ENCODE measurements at regions not wholly inside any gene's neighbourhood (a gene's known extent, or its start where the extent isn't known, plus 50 kb on each side); places are given as distances from the start of the nearest gene placed in this dataset.

GRCh38 chr13:73340069-73340468 is 281.3 kb downstream of the KLF5 start:
- H3K27me3 ChIP-seq (ENCODE audit: insufficient read depth, low read length) = no peaks in the 10 kb centered on the region
- no peaks in the 10 kb centered on the region for H4K20me1 ChIP-seq (ENCODE audit: insufficient read depth, low read length)
- H3K9ac ChIP-seq (ENCODE audit: low read length) = no peak overlapping the region
- H3K4me3 ChIP-seq (ENCODE audit: insufficient read depth, low read depth, low read length) = no peak overlapping the region
- peaks cover 8% of the 10 kb centered on the region for H3K4me1 ChIP-seq (ENCODE audit: insufficient read depth, low read length)
- Mint-ChIP-seq H3K36me3 (ENCODE audit: low read depth, unreplicated experiment) (no peaks in the 10 kb centered on the region), H3K27ac (ENCODE audit: unreplicated experiment) (no peak overlapping the region), H3K4me1 (ENCODE audit: low read depth, unreplicated experiment) (peaks cover 32% of the 10 kb centered on the region), H3K27me3 (ENCODE audit: low read depth, unreplicated experiment) (no peaks in the 10 kb centered on the region), H3K9me3 (ENCODE audit: unreplicated experiment) (no peaks in the 10 kb centered on the region), H3K4me3 (ENCODE audit: unreplicated experiment) (no peak overlapping the region)
- no peak for DNase-seq (ENCODE audit: low read depth)
- H3K9me3 ChIP-seq (ENCODE audit: insufficient read depth, low read depth, low read length) = no peaks in the 10 kb centered on the region
- no peak overlapping the region for H3K4me2 ChIP-seq (ENCODE audit: low read length)
- TF ChIP-seq EZH2 (IDR thresholded peaks at IDR 0.05; ENCODE audit: insufficient read depth, low read length) (no peak), CTCF (IDR thresholded peaks at IDR 0.05; ENCODE audit: insufficient read depth, low read depth, low read length) (no peak)
- H2AFZ ChIP-seq (ENCODE audit: low read depth, low read length) = no peak overlapping the region
- no peaks in the 10 kb centered on the region for H3K36me3 ChIP-seq (ENCODE audit: insufficient read depth, low read length)
- H3K79me2 ChIP-seq (ENCODE audit: insufficient read depth, low read length) = no peaks in the 10 kb centered on the region
- H3K27ac ChIP-seq (ENCODE audit: low read depth, low read length) = no peak overlapping the region
- no peak for FAIRE-seq

GRCh38 chr13:73339086-73339485 is 280.3 kb downstream of the KLF5 start:
- H3K4me3 Mint-ChIP-seq (ENCODE audit: unreplicated experiment) = no peak overlapping the region
- no peak overlapping the region for H3K27ac ChIP-seq (ENCODE audit: low read depth, low read length)

More at GRCh38 chr13:73339086-73339485, 280.3 kb downstream of the KLF5 start:
- H3K9me3 Mint-ChIP-seq (ENCODE audit: unreplicated experiment) = no peaks in the 10 kb centered on the region
- Histone ChIP-seq H3K4me2 (ENCODE audit: low read length) (no peak overlapping the region), H3K4me1 (ENCODE audit: insufficient read depth, low read length) (peaks cover 8% of the 10 kb centered on the region), H2AFZ (ENCODE audit: low read depth, low read length) (no peak overlapping the region), H4K20me1 (ENCODE audit: insufficient read depth, low read length) (no peaks in the 10 kb centered on the region), H3K4me3 (ENCODE audit: insufficient read depth, low read depth, low read length) (no peak overlapping the region), H3K36me3 (ENCODE audit: insufficient read depth, low read length) (no peaks in the 10 kb centered on the region), H3K27me3 (ENCODE audit: insufficient read depth, low read length) (no peaks in the 10 kb centered on the region), H3K9me3 (ENCODE audit: insufficient read depth, low read depth, low read length) (no peaks in the 10 kb centered on the region), H3K9ac (ENCODE audit: low read length) (no peak overlapping the region), H3K79me2 (ENCODE audit: insufficient read depth, low read length) (no peaks in the 10 kb centered on the region)
- peaks cover 40% of the 10 kb centered on the region for H3K4me1 Mint-ChIP-seq (ENCODE audit: low read depth, unreplicated experiment)
- DNase-seq (ENCODE audit: low read depth) (no peak), FAIRE-seq (no peak)
- H3K36me3 Mint-ChIP-seq (ENCODE audit: low read depth, unreplicated experiment) = no peaks in the 10 kb centered on the region
- TF ChIP-seq EZH2 (IDR thresholded peaks at IDR 0.05; ENCODE audit: insufficient read depth, low read length) (no peak), CTCF (IDR thresholded peaks at IDR 0.05; ENCODE audit: insufficient read depth, low read depth, low read length) (no peak)
- H3K27me3 Mint-ChIP-seq (ENCODE audit: low read depth, unreplicated experiment) = no peaks in the 10 kb centered on the region
- H3K27ac Mint-ChIP-seq (ENCODE audit: unreplicated experiment) = no peak overlapping the region
